IMR-90 (cell line): ENCODE measurements at regions not wholly inside any gene's neighbourhood (a gene's known extent, or its start where the extent isn't known, plus 50 kb on each side); places are given as distances from the start of the nearest gene placed in this dataset.

ENCODE experiments used
- ATAC-seq: fragments of 200-7000 bp; cut with Tn5 transposase; 2 replicates; pipeline ENCODE4 v1.9.1; 2020; ENCODE audit warnings: low read depth, mild to moderate bottlenecking, moderate library complexity
- BruUV-seq: library from RNA; stranded (reverse); fragments of 400-500 nt; replicated peaks from 2 replicates; lab custom pipeline; 2021; lab: Mats Ljungman, UMichigan
- CTCF ChIA-PET: fragments of 300-600 bp; formaldehyde crosslinking; extraction: SDS; loops from one replicate; lab custom pipeline; 2021; ENCODE audit warnings: antibody characterized with exemption; lab: Yijun Ruan, JAX
- POLR2A ChIA-PET: fragments of 300-600 bp; sonication (Branson Sonifier 250); formaldehyde crosslinking; loops from one replicate; lab custom pipeline; 2022; ENCODE audit warnings: antibody characterized with exemption; ENCODE audit not compliant: unreplicated experiment; lab: Charles Lee
- DNase-seq: peaks from one replicate; pipeline ENCODE4 v3.0.0; 2013
- H2AFZ ChIP-seq: replicated peaks from 2 replicates; pipeline ENCODE3; 2013; ENCODE audit warnings: low read length, mild to moderate bottlenecking; ENCODE audit not compliant: poor library complexity
- H2AK5ac ChIP-seq: 2 replicates; pipeline ENCODE4 v1.6.1; 2013; ENCODE audit warnings: low read depth, low read length, inconsistent platforms
- H2AK9ac ChIP-seq: replicated peaks from 2 replicates; pipeline ENCODE3; 2013; ENCODE audit warnings: mild to moderate bottlenecking, low read depth, low read length, moderate library complexity; ENCODE audit not compliant: poor library complexity
- H2BK120ac ChIP-seq: 2 replicates; pipeline ENCODE4 v1.6.1; 2013; ENCODE audit warnings: low read depth, low read length, inconsistent platforms
- H2BK15ac ChIP-seq: 3 replicates; pipeline ENCODE4 v1.6.1; 2013; ENCODE audit warnings: low read depth, low read length, inconsistent platforms
- H2BK20ac ChIP-seq: 2 replicates; pipeline ENCODE4 v1.6.1; 2013; ENCODE audit warnings: low read depth, mild to moderate bottlenecking, inconsistent platforms, low read length, moderate library complexity
- H2BK5ac ChIP-seq: 2 replicates; pipeline ENCODE4 v1.6.1; 2013; ENCODE audit warnings: mild to moderate bottlenecking, low read depth, low read length, inconsistent platforms; ENCODE audit not compliant: poor library complexity, severe bottlenecking
- H3K14ac ChIP-seq: replicated peaks from 2 replicates; pipeline ENCODE4 v1.6.1; 2013; ENCODE audit warnings: low read depth, low read length, inconsistent platforms
- H3K18ac ChIP-seq: 2 replicates; pipeline ENCODE4 v1.6.1; 2013; ENCODE audit warnings: low read depth, low read length, control low read depth
- H3K23ac ChIP-seq: 2 replicates; pipeline ENCODE4 v1.6.1; 2013; ENCODE audit warnings: low read depth, low read length, inconsistent platforms
- H3K27ac ChIP-seq: 2 replicates; pipeline ENCODE4 v1.5.1; 2013; ENCODE audit warnings: mild to moderate bottlenecking, control low read depth, low read length; ENCODE audit not compliant: insufficient read depth
- H3K27me3 ChIP-seq: 2 replicates; pipeline ENCODE4 v1.6.1; 2013; ENCODE audit warnings: low read length; ENCODE audit not compliant: control insufficient read depth, insufficient read depth
- H3K36me3 ChIP-seq: 2 replicates; pipeline ENCODE4 v1.6.1; 2013; ENCODE audit warnings: low read length, mixed read lengths; ENCODE audit not compliant: control insufficient read depth, insufficient read depth
- H3K4ac ChIP-seq: 2 replicates; pipeline ENCODE4 v1.6.1; 2013; ENCODE audit warnings: low read depth, low read length, inconsistent platforms
- H3K4me1 ChIP-seq: 2 replicates; pipeline ENCODE4 v1.6.1; 2013; ENCODE audit warnings: low read length, mixed read lengths; ENCODE audit not compliant: control insufficient read depth, insufficient read depth
- H3K4me2 ChIP-seq: 2 replicates; pipeline ENCODE4 v1.6.1; 2013; ENCODE audit warnings: low read depth, mild to moderate bottlenecking, control low read depth, low read length, moderate library complexity
- H3K4me3 ChIP-seq: 2 replicates; pipeline ENCODE4 v1.5.1; 2013; ENCODE audit warnings: low read depth, mild to moderate bottlenecking, control low read depth, low read length, moderate library complexity; ENCODE audit not compliant: insufficient read depth
- H3K56ac ChIP-seq: 2 replicates; pipeline ENCODE4 v1.6.1; 2013; ENCODE audit warnings: low read length, inconsistent platforms; ENCODE audit not compliant: insufficient read depth; ENCODE audit errors: extremely low read depth
- H3K79me1 ChIP-seq, 2 experiments: 2 replicates each; pipeline ENCODE4 v1.6.1; 2013; ENCODE audit warnings: low read length in 2 of 2, inconsistent platforms in 1 of 2, low read depth in 1 of 2
- H3K9ac ChIP-seq: 2 replicates; pipeline ENCODE4 v1.6.1; 2013; ENCODE audit warnings: low read depth, low read length, control low read depth
- H3K9me1 ChIP-seq: 2 replicates; pipeline ENCODE4 v1.6.1; 2013; ENCODE audit warnings: low read length, inconsistent platforms; ENCODE audit not compliant: insufficient read depth
- H3K9me3 ChIP-seq: 2 replicates; pipeline ENCODE4 v1.6.1; 2013; ENCODE audit warnings: low read length; ENCODE audit not compliant: control insufficient read depth, insufficient read depth
- H4K20me1 ChIP-seq: 2 replicates; pipeline ENCODE4 v1.6.1; 2013; ENCODE audit warnings: low read length, inconsistent platforms; ENCODE audit not compliant: insufficient read depth
- H4K5ac ChIP-seq: 2 replicates; pipeline ENCODE4 v1.6.1; 2013; ENCODE audit warnings: mild to moderate bottlenecking, low read depth, low read length, control low read depth
- H4K8ac ChIP-seq, 2 experiments: 2 replicates each; pipeline ENCODE4 v1.6.1; 2013; ENCODE audit warnings: low read depth in 2 of 2, low read length in 2 of 2, control low read depth in 1 of 2, inconsistent platforms in 1 of 2
- H4K91ac ChIP-seq: 2 replicates; pipeline ENCODE4 v1.6.1; 2013; ENCODE audit warnings: low read depth, low read length, inconsistent platforms; ENCODE audit not compliant: insufficient read depth
- CEBPB ChIP-seq: IDR thresholded peaks from 2 replicates; pipeline ENCODE4 v1.6.1; 2012; ENCODE audit warnings: low read depth, low read length, improper control_type of control experiment
- FOS ChIP-seq: fragments of 150-350 bp; IDR thresholded peaks from 2 replicates; pipeline ENCODE4 v1.6.1; 2016; ENCODE audit warnings: low read depth, low read length
- MAFK ChIP-seq: IDR thresholded peaks from 2 replicates; pipeline ENCODE4 v1.6.1; 2012; ENCODE audit warnings: low read depth, low read length, improper control_type of control experiment
- NFE2L2 ChIP-seq: fragments of 150-350 bp; IDR thresholded peaks from 2 replicates; pipeline ENCODE4 v1.6.1; 2016; ENCODE audit warnings: low read depth, mild to moderate bottlenecking, low read length
- RFX5 ChIP-seq: IDR thresholded peaks from 2 replicates; pipeline ENCODE4 v1.8.0; 2012; ENCODE audit warnings: low read depth, mild to moderate bottlenecking, low read length, moderate library complexity
- SMC3 ChIP-seq: fragments of 150-350 bp; IDR thresholded peaks from 2 replicates; pipeline ENCODE4 v1.6.1; 2016; ENCODE audit warnings: low read depth, mild to moderate bottlenecking, antibody characterized with exemption, low read length, moderate library complexity
- USF2 ChIP-seq: fragments of 150-350 bp; IDR thresholded peaks from 2 replicates; pipeline ENCODE4 v1.6.1; 2017; ENCODE audit warnings: mild to moderate bottlenecking, antibody characterized with exemption, low read length, low read depth
- WGBS, 2 experiments: methylation state at CpG; one replicate each; pipeline versions ENCODE4 v1.1.5 to v1.1.7; 2013; ENCODE audit warnings: missing lambda C conversion rate in 2 of 2; ENCODE audit not compliant: insufficient read length in 1 of 2; ENCODE audit errors: extremely low coverage in 2 of 2; 5-methylcytosine and 5-hydroxymethylcytosine counted together
- dilution Hi-C: fragments of 300-500 bp; cut with HindIII; formaldehyde crosslinking; loops from one replicate; pipeline ENCODE4 v1.14.3; 2018; ENCODE audit warnings: low sequenced_read_pairs; ENCODE audit not compliant: unreplicated experiment
- in situ Hi-C: fragments of 300-500 bp; cut with MboI; formaldehyde crosslinking; loops from 3 replicates; pipeline ENCODE4 v1.14.3; 2019; ENCODE audit warnings: low sequenced_read_pairs, inconsistent platforms, mixed read lengths
- intact Hi-C: fragments of 100-400 bp; cut with micrococcal nuclease; formaldehyde crosslinking; loops from 2 replicates; pipeline ENCODE4 v1.10.0; 2022

- no CpG with 5 or more reads among the region's 3 CpGs for WGBS, 2 experiments
- Histone ChIP-seq H3K4me1 (no peaks in the 10 kb centered on the region), H3K79me1 (no peaks in the 10 kb centered on the region), H3K14ac (no peak overlapping the region), H4K5ac (no peak overlapping the region), H2BK15ac (no peak overlapping the region), H3K4me3 (no peak overlapping the region), H3K27ac (no peak overlapping the region), H2AK9ac (no peak overlapping the region), H3K18ac (no peak overlapping the region), H3K36me3 (no peaks in the 10 kb centered on the region), H3K4me2 (no peak overlapping the region), H2AFZ (no peak overlapping the region), H4K8ac (no peak overlapping the region), H2BK20ac (no peak overlapping the region), H2BK120ac (no peak overlapping the region), H2AK5ac (no peak overlapping the region), H3K23ac (no peak overlapping the region), H3K9me3 (no peaks in the 10 kb centered on the region), H2BK5ac (no peak overlapping the region), H3K4ac (no peak overlapping the region), H4K91ac (no peak overlapping the region), H4K20me1 (no peaks in the 10 kb centered on the region), H3K27me3 (no peaks in the 10 kb centered on the region), H3K56ac (no peak overlapping the region), H3K9me1 (no peaks in the 10 kb centered on the region), H3K9ac (no peak overlapping the region)
- POLR2A ChIA-PET, result no interaction called here
- intact Hi-C loops, result no loop called here
- dilution Hi-C loops, result no loop called here
- CTCF ChIA-PET, result interaction anchor here (1.0 kb wide), 1 partner anchor 487 kb away, joined by 3 read pairs; no protein-coding TSS in a partner anchor
- ATAC-seq (no peak), DNase-seq (no peak)
- in situ Hi-C loops, result no loop called here
- no TSS peak for BruUV-seq
- TF ChIP-seq CEBPB, result peak; percentile 58
- no peak for TF ChIP-seq RFX5
- no peak for TF ChIP-seq USF2
- no peak for TF ChIP-seq NFE2L2
- no peak for TF ChIP-seq SMC3
- no peak for TF ChIP-seq MAFK
- TF ChIP-seq FOS, result no peak
Measured at GRCh38 chr11:23611726-23612125, 751.5 kb upstream of the CCDC179 start.
